Astrocyte of the cerebellum (primary cell): ENCODE measurements at regions not wholly inside any gene's neighbourhood (a gene's known extent, or its start where the extent isn't known, plus 50 kb on each side); places are given as distances from the start of the nearest gene placed in this dataset.

Source experiments
- DNase-seq: peaks from one replicate; pipeline ENCODE4 v3.0.0-alpha.2; 2011; ENCODE audit warnings: low read depth
- H3K4me3 ChIP-seq: 2 replicates; pipeline ENCODE4 v1.5.1; 2011; ENCODE audit warnings: mild to moderate bottlenecking, low read depth, low read length, moderate library complexity
- CTCF ChIP-seq: IDR thresholded peaks from 2 replicates; pipeline ENCODE4 v1.5.1; 2012; ENCODE audit warnings: low read length, low read depth, moderate library complexity, mild to moderate bottlenecking; ENCODE audit errors: missing control alignments
- in situ Hi-C: cut with HindIII; loops from 2 replicates; pipeline ENCODE4 v1.10.0; 2017; ENCODE audit warnings: low sequenced_read_pairs

- no peak overlapping the region for H3K4me3 ChIP-seq
- no peak for DNase-seq
- in situ Hi-C loops: no loop called here
- no peak for TF ChIP-seq CTCF
Measured at GRCh38 chr7:68449816-68450215, 1148.5 kb upstream of the AUTS2 start.

GRCh38 chr7:68454931-68455330, 1143.3 kb upstream of the AUTS2 start:
- no peak overlapping the region for H3K4me3 ChIP-seq
- no peak for DNase-seq
- no peak for TF ChIP-seq CTCF
- in situ Hi-C loops: no loop called here

- no peak for DNase-seq
- H3K4me3 ChIP-seq: no peak overlapping the region
- no peak for TF ChIP-seq CTCF
- in situ Hi-C loops: no loop called here
Measured at GRCh38 chr7:68456469-68456868, 1141.8 kb upstream of the AUTS2 start.

- in situ Hi-C loops: no loop called here
- TF ChIP-seq CTCF: no peak
- H3K4me3 ChIP-seq: no peak overlapping the region
- no peak for DNase-seq
Measured at GRCh38 chr7:68457481-68457880, 1140.8 kb upstream of the AUTS2 start.

GRCh38 chr7:68458010-68458908, 1140.0 kb upstream of the AUTS2 start:
- no peak for TF ChIP-seq CTCF
- in situ Hi-C loops: no loop called here
- no peak overlapping the region for H3K4me3 ChIP-seq
- no peak for DNase-seq

GRCh38 chr7:68461430-68461829, 1136.8 kb upstream of the AUTS2 start:
- no peak for TF ChIP-seq CTCF
- no peak for DNase-seq
- in situ Hi-C loops: no loop called here
- no peak overlapping the region for H3K4me3 ChIP-seq
